ENCODE measurements at regions not wholly inside any gene's neighbourhood (a gene's known extent, or its start where the extent isn't known, plus 50 kb on each side); places are given as distances from the start of the nearest gene placed in this dataset.
"Not testable (repeated sequence)": the region's sequence is repeated elsewhere in the genome, so short reads cannot be mapped to it uniquely, and the experiment has no call there.

GRCh38 chr6:67031451-67031850 is 1324.4 kb upstream of the EYS start:
- FAIRE-seq: no peak
- DNase-seq (ENCODE audit: low spot score in 2 of 2): no peak

DNA sequence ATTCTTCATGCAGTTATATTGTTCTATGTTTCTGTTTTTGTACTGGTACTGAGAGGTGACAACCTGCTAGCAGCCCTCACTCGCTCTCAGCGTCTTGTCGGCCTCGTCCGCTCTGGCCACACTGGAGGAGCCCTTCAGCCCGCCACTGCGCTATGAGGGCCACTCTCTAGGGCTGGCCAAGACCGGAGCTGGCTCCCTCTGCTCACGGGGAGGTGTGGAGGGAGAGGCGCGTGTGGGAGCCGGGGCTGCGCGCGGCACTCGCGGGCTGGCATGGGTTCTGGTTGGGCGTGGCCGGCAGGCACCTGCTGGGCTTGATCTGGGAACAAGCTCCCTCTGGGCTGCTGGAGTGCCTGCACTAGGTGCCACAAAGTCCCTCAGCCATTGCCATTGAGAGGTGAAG is 1323.8 kb upstream of the EYS start:
- FAIRE-seq (no peak), DNase-seq (ENCODE audit: low spot score in 2 of 2) (no peak)

GRCh38 chr6:67016921-67017460 is 1310.0 kb upstream of the EYS start:
- DNase-seq (ENCODE audit: low spot score in 2 of 2) (no peak), FAIRE-seq (no peak)

DNA sequence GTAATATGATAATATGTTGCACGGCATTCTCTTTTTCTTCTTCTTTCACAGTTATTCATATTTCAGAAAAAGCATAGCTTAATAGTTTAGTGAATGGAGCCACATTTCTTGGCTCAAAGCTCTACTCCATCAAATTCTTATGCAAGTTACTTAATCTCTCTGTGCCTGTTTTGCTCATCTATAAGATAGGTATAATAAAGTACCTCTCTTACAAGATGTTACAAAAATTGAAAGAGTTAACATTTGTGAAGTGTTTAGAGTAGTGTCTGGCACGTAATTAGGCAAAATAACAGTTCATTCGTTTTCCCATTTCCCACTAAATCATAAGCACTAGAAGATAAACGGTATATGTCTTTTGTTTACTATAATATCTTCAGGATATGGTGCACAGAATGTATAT is 1304.4 kb upstream of the EYS start:
- FAIRE-seq (no peak), DNase-seq (ENCODE audit: low spot score in 2 of 2) (no peak)

GRCh38 chr6:67009818-67010217 is 1302.8 kb upstream of the EYS start:
- DNase-seq (ENCODE audit: low spot score in 2 of 2) (no peak), FAIRE-seq (no peak)

GRCh38 chr6:67003844-67004243 is 1296.8 kb upstream of the EYS start:
- no peak for FAIRE-seq
- no peak for DNase-seq (ENCODE audit: low spot score in 2 of 2)

GRCh38 chr6:67000121-67000520 is 1293.1 kb upstream of the EYS start:
- DNase-seq (ENCODE audit: low spot score in 2 of 2): no peak
- no peak for FAIRE-seq

- DNase-seq (ENCODE audit: low spot score in 2 of 2); FAIRE-seq: not testable (repeated sequence)
Measured at GRCh38 chr6:66997579-66997978, 1290.6 kb upstream of the EYS start.

DNA sequence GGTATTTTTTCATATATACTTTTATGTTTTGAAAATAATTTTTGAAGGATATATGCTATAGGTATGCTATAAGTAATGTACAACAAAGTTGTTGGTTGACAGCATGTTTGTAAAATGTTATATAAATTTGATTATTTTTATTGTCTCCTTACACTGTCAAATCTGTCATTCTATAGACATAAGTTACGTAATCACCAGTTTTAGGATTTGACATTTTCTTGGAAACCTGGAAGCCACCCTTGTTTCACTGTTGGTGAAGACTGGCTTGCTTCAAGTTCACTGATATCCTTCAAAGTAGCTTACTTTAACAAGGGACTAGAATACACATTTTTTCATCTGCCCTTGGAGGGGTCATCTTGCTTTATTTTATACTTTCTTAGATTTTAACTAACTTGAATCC is 1288.6 kb upstream of the EYS start:
- FAIRE-seq: no peak

GRCh38 chr6:66993708-66994107 is 1286.7 kb upstream of the EYS start:
- not testable (repeated sequence) for DNase-seq (ENCODE audit: low spot score in 2 of 2); FAIRE-seq

More for the DNA sequence above, 1288.6 kb upstream of the EYS start:
- DNase-seq (ENCODE audit: low spot score in 2 of 2): no peak

GRCh38 chr6:66993272-66993671 is 1286.2 kb upstream of the EYS start:
- DNase-seq (ENCODE audit: low spot score in 2 of 2) (no peak), FAIRE-seq (no peak)

DNA sequence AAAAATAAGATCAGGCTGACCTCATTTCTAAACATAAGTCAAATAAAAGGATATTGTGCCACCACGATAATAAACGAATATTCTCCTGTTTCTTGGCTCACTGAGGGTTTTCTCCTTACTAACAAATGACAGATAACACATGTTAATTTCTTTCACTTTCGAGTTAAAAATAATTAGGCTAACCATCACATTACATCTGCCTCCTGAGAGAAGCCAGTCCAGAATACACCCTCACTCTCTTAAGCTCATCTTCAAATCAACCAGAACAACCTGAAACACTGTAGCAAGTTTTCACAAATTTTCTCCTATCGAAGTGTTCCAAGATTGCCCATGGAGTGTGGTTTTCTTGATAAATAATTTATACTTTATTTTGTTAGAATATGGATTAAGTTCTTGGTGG is 1285.6 kb upstream of the EYS start:
- no peak for FAIRE-seq

DNA sequence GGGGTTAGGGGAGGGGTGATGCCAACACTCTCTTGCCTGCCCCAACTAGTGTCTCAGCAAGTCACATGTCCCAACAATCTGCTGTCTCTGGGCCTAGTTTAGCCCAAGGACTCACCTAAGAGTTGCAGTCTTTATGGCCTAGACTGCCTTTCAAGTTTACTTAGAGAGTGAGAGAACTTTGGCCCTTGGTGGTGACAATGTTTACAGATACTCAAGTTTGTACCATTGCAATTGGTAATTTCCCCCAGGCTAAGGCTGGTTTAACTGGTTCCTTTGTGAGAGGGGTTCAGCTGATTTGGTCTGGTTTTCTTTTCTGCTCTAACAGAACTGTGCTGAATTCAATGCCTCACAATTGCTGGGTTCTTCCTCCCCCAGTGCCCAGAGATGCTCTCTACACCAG is 1279.9 kb upstream of the EYS start:
- FAIRE-seq: no peak
- DNase-seq (ENCODE audit: low spot score in 2 of 2): no peak

More for the DNA sequence above, 1285.6 kb upstream of the EYS start:
- no peak for DNase-seq (ENCODE audit: low spot score in 2 of 2)

DNA sequence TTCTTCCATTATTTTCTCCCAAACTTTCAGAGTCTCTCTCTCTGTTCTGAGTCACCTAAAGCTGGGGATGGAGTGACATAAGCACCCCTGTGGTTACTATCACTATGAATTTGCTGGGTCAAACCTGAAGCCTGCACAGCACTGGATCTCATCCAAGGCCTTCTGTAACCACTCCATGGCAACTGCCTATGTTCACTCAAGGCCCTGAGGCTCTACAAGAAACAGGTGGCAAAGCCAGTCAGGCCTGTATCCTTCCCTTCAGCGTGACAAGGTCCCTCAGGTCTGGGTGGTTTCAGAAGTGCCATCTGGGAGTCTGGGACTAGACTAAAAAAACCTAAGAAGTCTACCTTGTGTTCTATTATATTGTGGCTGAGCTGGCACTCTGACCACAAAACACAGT is 1278.8 kb upstream of the EYS start:
- FAIRE-seq (no peak), DNase-seq (ENCODE audit: low spot score in 2 of 2) (no peak)

DNA sequence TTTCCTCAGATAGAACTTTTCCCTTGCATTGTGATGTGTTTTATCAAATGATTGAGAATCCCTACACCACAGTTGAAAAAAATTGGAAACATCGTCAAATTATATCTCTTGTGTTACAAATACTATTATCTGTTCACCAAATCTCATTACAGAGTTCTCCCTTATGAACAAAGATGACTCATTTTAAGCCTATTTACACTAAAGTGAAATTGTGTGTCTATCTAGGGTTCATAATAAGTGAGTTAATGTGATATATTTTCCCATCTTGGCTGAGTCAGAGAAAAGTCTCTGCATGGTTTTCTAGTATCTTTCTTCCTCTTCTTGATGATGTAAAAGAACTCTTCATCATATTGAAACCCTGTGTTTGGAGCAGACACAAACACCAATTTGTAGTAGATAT is 1263.3 kb upstream of the EYS start:
- FAIRE-seq: no peak
- DNase-seq (ENCODE audit: low spot score in 2 of 2): no peak

- FAIRE-seq: no peak
- DNase-seq (ENCODE audit: low spot score in 2 of 2): no peak
Measured at GRCh38 chr6:66965227-66965626, 1258.2 kb upstream of the EYS start.

GRCh38 chr6:66964216-66964615 is 1257.2 kb upstream of the EYS start:
- FAIRE-seq: no peak
- no peak for DNase-seq (ENCODE audit: low spot score in 2 of 2)

GRCh38 chr6:66962082-66962481 is 1255.1 kb upstream of the EYS start:
- FAIRE-seq: no peak
- DNase-seq (ENCODE audit: low spot score in 2 of 2): no peak

DNA sequence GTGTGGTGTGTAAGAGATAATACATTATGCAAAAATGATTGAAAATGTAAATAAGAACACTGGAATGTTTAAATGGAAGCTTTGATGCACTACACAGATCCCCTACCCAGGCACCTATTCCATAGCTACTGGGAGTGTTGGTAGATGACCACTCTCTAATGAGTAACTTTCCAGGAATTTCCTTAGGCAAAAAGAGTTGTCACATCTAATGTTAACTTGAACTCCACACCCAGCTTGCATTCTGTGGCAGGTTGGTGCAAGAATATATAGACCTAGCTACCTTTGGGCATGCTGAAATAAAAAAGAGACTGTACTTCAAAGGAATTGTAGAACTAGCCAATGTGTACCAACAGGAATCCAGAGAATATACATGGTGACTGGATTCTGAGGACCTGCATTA is 1254.2 kb upstream of the EYS start:
- no peak for DNase-seq (ENCODE audit: low spot score in 2 of 2)
- FAIRE-seq: no peak

DNA sequence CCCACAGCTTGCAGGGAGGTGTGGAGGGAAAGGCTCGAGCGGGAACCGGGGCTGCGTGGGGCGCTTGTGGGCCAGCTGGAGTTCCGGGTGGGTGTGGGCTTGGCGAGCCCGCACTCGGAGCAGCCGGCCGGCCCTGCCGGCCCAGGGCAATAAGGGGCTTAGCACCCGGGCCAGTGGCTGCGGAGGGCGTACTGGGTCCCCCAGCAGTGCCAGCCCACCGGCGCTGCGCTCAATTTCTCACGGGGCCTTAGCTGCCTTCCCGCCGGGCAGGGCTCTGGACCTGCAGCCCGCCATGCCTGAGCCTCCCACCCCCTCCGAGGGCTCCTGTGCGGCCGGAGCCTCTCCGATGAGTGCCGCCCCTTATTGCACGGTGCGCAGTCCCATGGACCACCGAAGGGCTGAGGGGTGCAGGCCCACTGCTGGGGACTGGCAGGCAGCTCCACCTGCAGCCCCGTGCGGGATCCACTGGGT is 1242.2 kb upstream of the EYS start:
- FAIRE-seq (no peak), DNase-seq (ENCODE audit: low spot score in 2 of 2) (no peak)

DNA sequence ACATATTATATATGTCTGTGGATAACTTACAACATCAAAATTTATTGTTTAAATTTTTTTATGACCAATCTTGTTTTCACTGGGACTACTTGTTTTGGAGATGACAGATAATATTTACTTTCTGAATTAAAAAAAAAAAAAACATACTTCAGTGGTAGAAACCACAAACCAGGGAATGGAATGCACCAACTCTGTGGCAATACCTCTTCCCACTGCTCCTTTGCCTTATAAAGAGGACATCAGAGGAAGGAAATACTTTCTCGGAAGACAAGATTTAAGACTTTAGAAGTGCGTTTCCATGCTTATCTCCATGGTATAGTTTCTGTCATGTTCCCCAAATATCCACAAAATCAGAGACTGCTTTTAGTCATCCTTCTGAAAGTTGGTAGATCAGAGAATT is 1241.1 kb upstream of the EYS start:
- FAIRE-seq (no peak), DNase-seq (ENCODE audit: low spot score in 2 of 2) (no peak)

DNA sequence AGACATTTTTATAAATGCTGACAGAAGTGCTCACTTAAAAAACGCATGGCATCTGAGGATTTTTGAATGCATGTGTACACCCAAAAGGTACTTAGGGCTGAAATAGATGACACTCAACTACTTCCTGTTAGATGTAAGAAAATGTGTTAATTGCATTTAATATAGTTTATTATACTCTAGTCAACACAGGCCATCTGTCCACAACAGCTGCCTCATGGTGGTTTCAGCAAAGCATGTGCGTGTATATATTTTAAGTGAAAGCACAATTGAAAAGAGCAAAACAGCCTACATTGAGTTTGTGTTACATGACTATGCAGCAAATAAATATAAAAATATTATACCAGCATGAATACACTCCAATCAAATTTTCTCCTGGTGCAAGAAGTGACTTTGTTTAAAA is 1233.0 kb upstream of the EYS start:
- FAIRE-seq (no peak), DNase-seq (ENCODE audit: low spot score in 2 of 2) (no peak)

DNA sequence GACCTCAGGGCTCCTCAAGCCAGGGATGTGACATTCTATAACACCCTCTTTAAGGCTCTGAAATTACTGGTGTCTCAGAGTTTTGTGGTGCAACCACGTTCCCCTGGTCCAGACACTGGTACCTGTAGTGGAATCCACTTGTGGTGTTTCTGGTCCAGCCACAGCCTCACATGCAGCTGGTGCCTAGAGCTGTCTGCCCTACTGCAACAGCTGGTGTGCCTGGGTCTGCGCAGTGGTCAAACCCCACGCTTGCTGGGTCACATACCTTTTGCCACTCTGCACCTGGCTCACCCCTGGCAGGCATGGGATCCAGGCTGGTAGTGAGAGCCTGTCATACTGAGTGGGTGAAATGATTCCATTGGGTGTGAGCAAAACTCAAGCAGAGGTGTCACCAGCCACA is 1230.2 kb upstream of the EYS start:
- FAIRE-seq: no peak

More for the DNA sequence above, 1230.2 kb upstream of the EYS start:
- DNase-seq (ENCODE audit: low spot score in 2 of 2): no peak
